ENCODE measurements at regions not wholly inside any gene's neighbourhood (a gene's known extent, or its start where the extent isn't known, plus 50 kb on each side); places are given as distances from the start of the nearest gene placed in this dataset.

- TF ChIP-seq, protein P1, sequence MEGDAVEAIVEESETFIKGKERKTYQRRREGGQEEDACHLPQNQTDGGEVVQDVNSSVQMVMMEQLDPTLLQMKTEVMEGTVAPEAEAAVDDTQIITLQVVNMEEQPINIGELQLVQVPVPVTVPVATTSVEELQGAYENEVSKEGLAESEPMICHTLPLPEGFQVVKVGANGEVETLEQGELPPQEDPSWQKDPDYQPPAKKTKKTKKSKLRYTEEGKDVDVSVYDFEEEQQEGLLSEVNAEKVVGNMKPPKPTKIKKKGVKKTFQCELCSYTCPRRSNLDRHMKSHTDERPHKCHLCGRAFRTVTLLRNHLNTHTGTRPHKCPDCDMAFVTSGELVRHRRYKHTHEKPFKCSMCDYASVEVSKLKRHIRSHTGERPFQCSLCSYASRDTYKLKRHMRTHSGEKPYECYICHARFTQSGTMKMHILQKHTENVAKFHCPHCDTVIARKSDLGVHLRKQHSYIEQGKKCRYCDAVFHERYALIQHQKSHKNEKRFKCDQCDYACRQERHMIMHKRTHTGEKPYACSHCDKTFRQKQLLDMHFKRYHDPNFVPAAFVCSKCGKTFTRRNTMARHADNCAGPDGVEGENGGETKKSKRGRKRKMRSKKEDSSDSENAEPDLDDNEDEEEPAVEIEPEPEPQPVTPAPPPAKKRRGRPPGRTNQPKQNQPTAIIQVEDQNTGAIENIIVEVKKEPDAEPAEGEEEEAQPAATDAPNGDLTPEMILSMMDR (IDR thresholded peaks at IDR 0.05) = no peak
- no peak overlapping the region for H3K4me3 ChIP-seq
- no peak overlapping the region for H3K27ac ChIP-seq
- no peak for DNase-seq (ENCODE audit: low spot score)
These were observed 142.6 kb upstream of the LSM8 start for GRCh38 chr7:118041251-118041878.

DNA sequence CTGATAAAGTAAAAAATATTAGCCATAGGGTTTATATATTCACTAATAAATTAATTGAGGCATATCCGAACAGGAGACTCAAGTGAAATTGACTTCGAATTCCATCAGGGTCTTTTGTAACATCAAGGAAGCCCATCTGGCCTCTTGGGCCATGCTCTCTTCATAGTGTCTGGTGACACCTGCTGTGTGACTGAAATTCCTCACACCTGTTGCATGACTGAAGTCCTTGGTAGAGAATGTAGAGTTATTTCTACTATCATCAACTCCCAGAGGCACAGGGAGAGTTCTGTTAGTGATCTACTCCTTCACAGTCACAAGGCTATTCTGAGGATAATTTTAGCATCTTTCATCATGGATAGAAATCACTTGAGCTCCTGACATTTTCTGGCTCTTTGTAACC, 138.3 kb upstream of the LSM8 start:
- TF ChIP-seq, protein P1 (IDR thresholded peaks at IDR 0.05) = no peak
- Histone ChIP-seq H3K27ac (no peak overlapping the region), H3K4me3 (no peak overlapping the region)
- no peak for DNase-seq (ENCODE audit: low spot score)

GRCh38 chr7:118046086-118046485, 137.9 kb upstream of the LSM8 start:
- TF ChIP-seq, protein P1 (IDR thresholded peaks at IDR 0.05) = no peak

GRCh38 chr7:118046801-118047200, 137.2 kb upstream of the LSM8 start:
- no peak overlapping the region for H3K27ac ChIP-seq
- DNase-seq (ENCODE audit: low spot score) = no peak
- TF ChIP-seq, protein P1 (IDR thresholded peaks at IDR 0.05) = no peak
- H3K4me3 ChIP-seq = no peak overlapping the region

More at GRCh38 chr7:118046086-118046485, 137.9 kb upstream of the LSM8 start:
- no peak for DNase-seq (ENCODE audit: low spot score)
- no peak overlapping the region for H3K4me3 ChIP-seq
- H3K27ac ChIP-seq = no peak overlapping the region

GRCh38 chr7:118052336-118052735, 131.6 kb upstream of the LSM8 start:
- Histone ChIP-seq H3K27ac (no peak overlapping the region), H3K4me3 (no peak overlapping the region)
- no peak for DNase-seq (ENCODE audit: low spot score)
- TF ChIP-seq, protein P1 (IDR thresholded peaks at IDR 0.05) = no peak

DNA sequence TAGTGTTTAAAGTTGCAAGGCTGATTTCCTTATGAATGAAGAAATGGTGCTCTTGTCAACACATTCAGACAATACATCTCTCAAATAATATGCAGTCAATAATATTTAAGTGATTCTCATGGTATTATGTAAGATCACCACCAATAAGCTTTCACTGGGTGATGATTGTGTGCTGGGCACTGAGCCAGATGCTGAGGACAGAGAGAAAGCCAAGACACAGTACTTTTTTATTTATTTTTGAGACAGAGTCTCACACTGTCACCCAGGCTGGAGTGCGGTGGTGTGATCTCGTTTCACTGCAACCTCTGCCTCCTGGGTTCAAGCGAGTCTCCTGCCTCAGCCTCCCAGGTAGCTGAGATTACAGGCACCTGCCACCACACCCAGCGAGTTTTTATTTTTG, 130.6 kb upstream of the LSM8 start:
- DNase-seq (ENCODE audit: low spot score) = no peak
- no peak overlapping the region for H3K27ac ChIP-seq
- H3K4me3 ChIP-seq = no peak overlapping the region
- TF ChIP-seq, protein P1 (IDR thresholded peaks at IDR 0.05) = no peak

DNA sequence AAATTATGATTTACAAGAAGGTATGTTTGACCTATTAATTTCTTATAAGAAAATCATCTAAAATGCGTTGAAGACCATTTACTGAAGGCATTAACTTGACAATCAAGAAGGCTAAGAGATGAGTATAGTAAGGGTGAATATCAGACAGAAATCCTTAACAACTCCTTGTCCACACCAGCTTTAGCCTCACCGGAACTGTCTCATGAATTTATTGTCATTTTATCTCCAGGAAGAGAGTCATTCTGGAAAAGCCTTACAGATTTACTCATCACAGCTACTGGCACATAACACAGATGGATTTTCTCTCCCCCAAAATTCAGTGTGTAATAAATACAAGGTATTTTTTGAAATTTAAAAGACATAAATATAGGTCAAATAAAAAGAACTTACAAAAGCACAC, 129.4 kb upstream of the LSM8 start:
- DNase-seq (ENCODE audit: low spot score) = no peak
- H3K4me3 ChIP-seq = no peak overlapping the region
- H3K27ac ChIP-seq = no peak overlapping the region
- TF ChIP-seq, protein P1 (IDR thresholded peaks at IDR 0.05) = no peak

Data from coronary artery (tissue), 2 donors.